Fibroblast of villous mesenchyme (primary cell): ENCODE measurements at regions not wholly inside any gene's neighbourhood (a gene's known extent, or its start where the extent isn't known, plus 50 kb on each side); places are given as distances from the start of the nearest gene placed in this dataset.

ENCODE experiments used
- DNase-seq: peaks from one replicate; pipeline ENCODE4 v3.0.0-alpha.2; 2010; ENCODE audit warnings: low read depth
- H3K4me3 ChIP-seq: 2 replicates; pipeline ENCODE4 v1.5.1; 2011; ENCODE audit warnings: low read depth, mild to moderate bottlenecking, low read length
- TF ChIP-seq, protein P1 (sequence below): IDR thresholded peaks from 2 replicates; pipeline ENCODE4 v1.5.1; 2012; ENCODE audit warnings: low read depth, mild to moderate bottlenecking, low read length; ENCODE audit not compliant: insufficient read depth

DNA sequence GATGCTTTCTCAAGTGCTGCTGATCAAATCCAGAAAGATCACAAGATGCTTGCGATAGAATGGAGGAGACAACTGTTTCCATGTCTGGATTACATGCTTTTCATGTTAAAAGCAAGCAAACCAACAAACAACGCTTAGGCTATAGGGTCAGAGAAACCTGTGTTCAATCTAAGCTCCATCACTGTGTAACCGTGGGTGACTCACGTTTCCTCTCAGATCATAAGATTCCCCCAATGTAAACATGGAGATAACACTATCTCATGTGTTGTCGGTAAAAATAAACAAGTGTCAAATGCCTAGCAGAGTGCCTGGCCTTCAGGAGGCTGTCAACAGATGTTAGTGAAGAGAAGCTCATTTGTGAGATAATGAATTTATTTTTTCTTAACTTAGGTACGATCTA lies 907.8 kb downstream of the NTRK3 start:
- TF ChIP-seq, protein P1, sequence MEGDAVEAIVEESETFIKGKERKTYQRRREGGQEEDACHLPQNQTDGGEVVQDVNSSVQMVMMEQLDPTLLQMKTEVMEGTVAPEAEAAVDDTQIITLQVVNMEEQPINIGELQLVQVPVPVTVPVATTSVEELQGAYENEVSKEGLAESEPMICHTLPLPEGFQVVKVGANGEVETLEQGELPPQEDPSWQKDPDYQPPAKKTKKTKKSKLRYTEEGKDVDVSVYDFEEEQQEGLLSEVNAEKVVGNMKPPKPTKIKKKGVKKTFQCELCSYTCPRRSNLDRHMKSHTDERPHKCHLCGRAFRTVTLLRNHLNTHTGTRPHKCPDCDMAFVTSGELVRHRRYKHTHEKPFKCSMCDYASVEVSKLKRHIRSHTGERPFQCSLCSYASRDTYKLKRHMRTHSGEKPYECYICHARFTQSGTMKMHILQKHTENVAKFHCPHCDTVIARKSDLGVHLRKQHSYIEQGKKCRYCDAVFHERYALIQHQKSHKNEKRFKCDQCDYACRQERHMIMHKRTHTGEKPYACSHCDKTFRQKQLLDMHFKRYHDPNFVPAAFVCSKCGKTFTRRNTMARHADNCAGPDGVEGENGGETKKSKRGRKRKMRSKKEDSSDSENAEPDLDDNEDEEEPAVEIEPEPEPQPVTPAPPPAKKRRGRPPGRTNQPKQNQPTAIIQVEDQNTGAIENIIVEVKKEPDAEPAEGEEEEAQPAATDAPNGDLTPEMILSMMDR = no peak
- H3K4me3 ChIP-seq = no peak overlapping the region
- DNase-seq = peak; percentile 93

DNA sequence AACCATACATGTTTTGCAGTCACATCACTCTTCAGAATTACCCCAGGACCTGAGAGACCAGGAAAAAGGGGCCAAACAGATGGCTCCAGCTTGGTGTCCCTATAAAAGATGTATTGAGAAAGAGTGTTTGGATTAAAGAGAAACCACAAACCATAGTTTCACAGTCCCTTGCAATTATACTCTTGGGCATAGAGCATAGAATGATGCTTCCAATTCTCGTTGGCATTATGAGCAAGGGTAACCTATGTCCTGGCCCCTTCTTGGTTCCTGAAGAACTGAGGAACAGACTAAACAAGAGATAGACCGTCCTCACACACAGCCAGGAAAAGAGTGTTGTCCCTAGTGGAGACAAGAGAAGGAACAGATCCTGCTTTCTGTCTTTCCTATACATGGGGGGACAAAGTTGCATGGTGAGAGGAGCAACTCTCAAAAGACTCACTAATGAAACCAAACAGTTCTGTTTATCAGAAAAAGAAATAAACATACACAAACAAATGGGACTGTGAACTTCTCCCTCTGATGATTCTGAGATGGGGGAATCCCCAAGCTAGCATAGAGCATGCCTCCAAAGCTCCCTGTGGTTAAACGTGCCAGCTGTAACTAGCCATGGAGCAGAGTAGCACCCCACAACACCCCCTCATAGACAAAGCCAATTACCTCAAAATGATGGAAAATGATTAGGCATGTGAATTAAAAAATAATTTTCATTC lies 908.6 kb downstream of the NTRK3 start:
- H3K4me3 ChIP-seq = no peak overlapping the region
- peak; percentile 64 for DNase-seq
- TF ChIP-seq, protein P1 = peak; percentile 14

DNA sequence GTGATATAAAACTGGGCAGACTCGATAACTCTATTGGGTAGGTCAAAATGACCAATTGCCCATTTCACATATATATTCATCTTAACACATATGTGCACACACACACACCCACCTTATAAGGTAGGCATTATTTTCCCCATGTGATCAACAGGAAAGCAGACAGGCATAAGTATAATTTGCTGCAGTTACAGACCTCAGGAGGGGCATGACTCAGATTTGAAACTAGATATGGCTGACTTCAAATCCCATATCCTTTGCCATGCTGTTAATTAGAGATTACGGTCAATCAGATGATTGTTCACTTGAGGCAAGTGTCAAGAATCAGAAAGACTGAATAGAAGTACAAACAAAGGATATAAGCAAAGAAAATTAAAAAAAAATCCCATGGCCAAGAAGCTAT lies 910.6 kb downstream of the NTRK3 start:
- H3K4me3 ChIP-seq = no peak overlapping the region
- no peak for DNase-seq
- TF ChIP-seq, protein P1 = no peak

DNA sequence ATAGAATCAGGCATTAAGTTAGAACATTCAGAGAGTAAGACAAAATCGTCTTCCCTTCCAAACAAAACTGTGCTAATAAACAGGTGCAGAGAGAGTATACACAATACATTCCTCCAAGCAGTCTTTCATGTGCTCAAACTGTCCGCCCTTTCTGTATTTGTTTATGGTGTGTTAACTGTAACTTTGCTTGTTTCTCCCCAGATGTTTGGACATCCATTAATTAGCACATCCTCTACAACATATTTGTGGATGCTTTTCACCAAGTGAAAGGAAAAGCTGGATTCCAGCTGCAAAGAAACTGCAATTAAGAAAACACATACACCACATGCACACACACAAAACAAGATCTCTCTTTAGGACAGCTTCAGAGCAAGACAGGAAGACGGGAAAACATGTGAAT lies 912.6 kb downstream of the NTRK3 start:
- peak; percentile 56 for DNase-seq
- H3K4me3 ChIP-seq = no peak overlapping the region
- TF ChIP-seq, protein P1 = no peak

DNA sequence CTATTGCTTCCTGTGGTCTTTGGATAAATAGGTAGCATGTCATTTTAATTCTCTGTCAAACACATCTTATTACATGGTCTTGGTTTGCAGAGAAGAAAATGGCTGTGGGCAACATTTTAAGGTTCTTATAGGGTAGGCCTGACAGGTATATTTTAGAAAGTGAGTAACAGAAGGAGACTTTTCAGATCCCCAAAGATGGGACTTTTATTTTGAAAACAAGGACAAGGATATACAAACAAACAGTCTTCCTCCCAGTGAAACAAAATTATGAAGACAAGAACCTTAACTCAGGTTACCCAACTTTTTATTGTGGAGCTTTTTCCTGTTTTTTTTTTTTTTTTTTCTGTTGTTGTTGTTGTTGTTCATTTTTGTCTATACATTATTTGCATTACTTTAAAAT lies 916.2 kb downstream of the NTRK3 start:
- TF ChIP-seq, protein P1 = no peak
- H3K4me3 ChIP-seq = no peak overlapping the region
- no peak for DNase-seq

DNA sequence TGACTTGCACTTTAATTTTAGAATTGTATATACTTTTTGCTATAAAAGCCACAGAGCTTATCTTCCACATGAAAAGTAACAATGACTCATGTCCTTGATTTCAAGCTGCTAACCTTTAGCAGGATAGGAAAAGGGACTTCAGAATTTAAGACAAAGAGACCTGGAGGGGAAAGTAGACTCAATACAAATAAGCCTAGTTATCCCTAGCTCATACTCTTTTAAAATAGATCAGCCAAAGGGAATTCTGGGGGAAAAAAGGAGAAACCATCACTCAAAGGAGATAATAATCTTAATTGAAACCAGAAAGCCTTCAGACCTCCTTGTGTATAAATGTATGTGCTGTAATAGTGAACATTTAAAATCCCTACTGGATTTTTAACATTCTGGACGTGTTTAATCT lies 930.3 kb downstream of the NTRK3 start:
- TF ChIP-seq, protein P1 = no peak
- DNase-seq = peak; percentile 7
- no peak overlapping the region for H3K4me3 ChIP-seq

DNA sequence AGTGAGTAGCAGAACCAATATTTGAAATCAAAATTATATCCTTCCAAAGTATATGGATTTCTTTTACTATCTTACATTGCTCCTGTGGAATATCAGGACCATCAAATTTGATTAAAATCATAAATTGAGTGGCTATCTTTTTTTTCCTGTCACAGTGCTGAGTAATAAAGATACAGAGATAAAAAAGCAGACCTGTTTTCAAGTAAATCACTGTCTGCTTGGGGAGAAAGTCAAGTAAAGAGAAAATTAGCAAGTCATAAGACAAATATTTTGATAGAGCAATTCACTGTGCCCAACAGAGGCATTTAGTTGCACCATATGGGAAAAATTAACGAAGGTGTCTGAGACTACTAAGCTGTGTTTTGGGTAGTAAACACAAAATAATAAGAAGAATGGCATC lies 933.7 kb downstream of the NTRK3 start:
- H3K4me3 ChIP-seq = no peak overlapping the region
- TF ChIP-seq, protein P1 = no peak
- no peak for DNase-seq
